OCI-LY7 (cell line): ENCODE measurements at regions not wholly inside any gene's neighbourhood (a gene's known extent, or its start where the extent isn't known, plus 50 kb on each side); places are given as distances from the start of the nearest gene placed in this dataset.
"Not testable (repeated sequence)": the region's sequence is repeated elsewhere in the genome, so short reads cannot be mapped to it uniquely, and the experiment has no call there.

Experiments used
- BruUV-seq: library from RNA; stranded (reverse); fragments of 400-500 nt; replicated peaks from 2 replicates; lab custom pipeline; 2021; lab: Mats Ljungman, UMichigan
- CTCF ChIA-PET: fragments of 300-600 bp; sonication (Branson Sonifier 250); formaldehyde crosslinking; loops from one replicate; lab custom pipeline; 2022; ENCODE audit warnings: antibody characterized with exemption; ENCODE audit not compliant: unreplicated experiment; lab: Charles Lee
- POLR2A ChIA-PET: fragments of 300-600 bp; sonication (Branson Sonifier 250); formaldehyde crosslinking; loops from one replicate; lab custom pipeline; 2022; ENCODE audit warnings: antibody characterized with exemption; lab: Charles Lee
- DNase-seq: peaks from one replicate; pipeline ENCODE4 v3.0.0-alpha.2; 2015; ENCODE audit warnings: low spot score
- H2AFZ ChIP-seq: fragments of 200-600 bp; sonication (generic), shearing (Covaris generic); 2 replicates; pipeline ENCODE4 v1.6.1; 2014; ENCODE audit warnings: mild to moderate bottlenecking, antibody characterized with exemption, low read length, moderate library complexity
- H3K27ac ChIP-seq: fragments of 200-600 bp; sonication (generic); 2 replicates; pipeline ENCODE4 v1.5.1; 2014; ENCODE audit warnings: mixed run types, low read depth, mild to moderate bottlenecking, moderate library complexity, low read length, inconsistent platforms; ENCODE audit not compliant: poor library complexity, severe bottlenecking
- H3K36me3 ChIP-seq: fragments of 200-600 bp; sonication (generic); 2 replicates; pipeline ENCODE4 v1.6.1; 2014; ENCODE audit warnings: mild to moderate bottlenecking, antibody characterized with exemption, low read length, moderate library complexity, mixed read lengths; ENCODE audit not compliant: insufficient read depth
- H3K4me1 ChIP-seq: fragments of 200-600 bp; sonication (generic); 2 replicates; pipeline ENCODE4 v1.5.1; 2014; ENCODE audit warnings: mild to moderate bottlenecking, low read length; ENCODE audit not compliant: insufficient read depth, poor library complexity, severe bottlenecking
- H3K4me2 ChIP-seq: fragments of 200-600 bp; sonication (generic); 2 replicates; pipeline ENCODE4 v1.6.1; 2014; ENCODE audit warnings: mild to moderate bottlenecking, low read length
- H3K4me3 ChIP-seq: fragments of 200-600 bp; sonication (generic); 2 replicates; pipeline ENCODE4 v1.5.1; 2014; ENCODE audit warnings: mild to moderate bottlenecking, low read depth, low read length; ENCODE audit not compliant: poor library complexity, severe bottlenecking
- H3K79me2 ChIP-seq: fragments of 200-600 bp; sonication (generic); 2 replicates; pipeline ENCODE4 v1.6.1; 2016; ENCODE audit warnings: low read depth, mild to moderate bottlenecking, low read length, moderate library complexity, mixed read lengths; ENCODE audit not compliant: insufficient read depth
- H3K9me2 ChIP-seq: fragments of 200-600 bp; sonication (generic); 2 replicates; pipeline ENCODE4 v1.6.1; 2016; ENCODE audit warnings: mild to moderate bottlenecking, low read length, mixed read lengths; ENCODE audit not compliant: insufficient read depth
- H3K9me3 ChIP-seq: fragments of 200-600 bp; sonication (generic); 2 replicates; pipeline ENCODE4 v1.6.1; 2014; ENCODE audit warnings: mild to moderate bottlenecking, mixed run types, low read length, mixed read lengths
- H4K20me1 ChIP-seq: fragments of 200-600 bp; sonication (generic); 2 replicates; pipeline ENCODE4 v1.6.1; 2014; ENCODE audit warnings: mild to moderate bottlenecking, antibody characterized with exemption, low read length, moderate library complexity, mixed read lengths; ENCODE audit not compliant: insufficient read depth
- CTCF ChIP-seq: fragments of 200-600 bp; sonication (generic); conservative IDR thresholded peaks from 2 replicates; pipeline ENCODE4 v1.5.1; 2014; ENCODE audit warnings: mild to moderate bottlenecking, antibody characterized with exemption, low read length, moderate library complexity, mixed read lengths
- EZH2phosphoT487 ChIP-seq: fragments of 200-600 bp; sonication (generic); IDR thresholded peaks from 2 replicates; pipeline ENCODE4 v1.6.1; 2018; ENCODE audit warnings: low read depth, borderline replicate concordance, mild to moderate bottlenecking, mixed run types, antibody characterized with exemption, low read length, moderate library complexity, mixed read lengths
- intact Hi-C: fragments of 100-400 bp; cut with micrococcal nuclease; formaldehyde crosslinking; loops from one replicate; pipeline ENCODE4 v1.10.0; 2022; ENCODE audit not compliant: unreplicated experiment

- H2AFZ ChIP-seq, H3K4me1 ChIP-seq, H3K4me3 ChIP-seq, H3K79me2 ChIP-seq, H3K36me3 ChIP-seq, BruUV-seq, H4K20me1 ChIP-seq, H3K27ac ChIP-seq, H3K9me2 ChIP-seq, DNase-seq, intact Hi-C loops, H3K4me2 ChIP-seq, CTCF ChIA-PET, H3K9me3 ChIP-seq: not testable (repeated sequence)
- POLR2A ChIA-PET: interaction anchor here (0.9 kb wide), 1 partner anchor 32 kb away, joined by 3 read pairs; no protein-coding TSS in a partner anchor
Measured at GRCh38 chrX:13404777-13405176, 84.9 kb upstream of the ATXN3L start.

- Histone ChIP-seq H4K20me1 (no peaks in the 10 kb centered on the region), H3K4me3 (no peak overlapping the region), H3K36me3 (no peaks in the 10 kb centered on the region), H3K27ac (no peak overlapping the region), H3K9me2 (no peaks in the 10 kb centered on the region), H2AFZ (no peak overlapping the region), H3K9me3 (no peaks in the 10 kb centered on the region), H3K79me2 (no peaks in the 10 kb centered on the region), H3K4me1 (no peaks in the 10 kb centered on the region), H3K4me2 (no peak overlapping the region)
- POLR2A ChIA-PET: no interaction called here
- CTCF ChIA-PET: no interaction called here
- no TSS peak for BruUV-seq
- no peak for TF ChIP-seq CTCF
- no peak for TF ChIP-seq EZH2phosphoT487
- intact Hi-C loops: no loop called here
- no peak for DNase-seq
Measured at GRCh38 chrX:13404364-13404763, 84.5 kb upstream of the ATXN3L start.

- ChIA-PET POLR2A (interaction anchor here (1.3 kb wide), 1 partner anchor 29 kb away, joined by 3 read pairs; no protein-coding TSS in a partner anchor), CTCF (no interaction called here)
- no peak overlapping the region for H2AFZ ChIP-seq
- DNase-seq: no peak
- no peaks in the 10 kb centered on the region for H4K20me1 ChIP-seq
- no peaks in the 10 kb centered on the region for H3K9me3 ChIP-seq
- intact Hi-C loops: no loop called here
- H3K4me2 ChIP-seq: no peak overlapping the region
- H3K36me3 ChIP-seq: no peaks in the 10 kb centered on the region
- H3K79me2 ChIP-seq: no peaks in the 10 kb centered on the region
- H3K27ac ChIP-seq: no peak overlapping the region
- H3K4me3 ChIP-seq: no peak overlapping the region
- no peaks in the 10 kb centered on the region for H3K9me2 ChIP-seq
- no peaks in the 10 kb centered on the region for H3K4me1 ChIP-seq
- no peak for TF ChIP-seq CTCF
- no peak for TF ChIP-seq EZH2phosphoT487
- BruUV-seq: no TSS peak
Measured at GRCh38 chrX:13401724-13402123, 81.9 kb upstream of the ATXN3L start.
